HG02885 (cell line): ENCODE measurements at regions not wholly inside any gene's neighbourhood (a gene's known extent, or its start where the extent isn't known, plus 50 kb on each side); places are given as distances from the start of the nearest gene placed in this dataset.
"Not testable (repeated sequence)": the region's sequence is repeated elsewhere in the genome, so short reads cannot be mapped to it uniquely, and the experiment has no call there.

Source experiments
- ATAC-seq: cut with Tn5 transposase; IDR thresholded peaks from one replicate; pipeline ENCODE4 v1.9.1; 2021; ENCODE audit warnings: mild to moderate bottlenecking; ENCODE audit not compliant: unreplicated experiment, poor library complexity

- no peak for ATAC-seq
Observed at GRCh38 chr5:27962198-27962597, 923.8 kb upstream of the CDH9 start.

- ATAC-seq, result no peak
Observed at GRCh38 chr5:27947088-27947487, 908.7 kb upstream of the CDH9 start.

GRCh38 chr5:27944471-27944870, 906.1 kb upstream of the CDH9 start:
- ATAC-seq, result no peak

GRCh38 chr5:27938989-27939388, 900.6 kb upstream of the CDH9 start:
- no peak for ATAC-seq

- ATAC-seq, result no peak
Observed at GRCh38 chr5:27928060-27928459, 889.7 kb upstream of the CDH9 start.

GRCh38 chr5:27911216-27911615, 872.8 kb upstream of the CDH9 start:
- ATAC-seq, result no peak

- no peak for ATAC-seq
Observed at GRCh38 chr5:27908341-27908740, 870.0 kb upstream of the CDH9 start.

GRCh38 chr5:27906931-27907601, 868.7 kb upstream of the CDH9 start:
- no peak for ATAC-seq

- ATAC-seq, result no peak
Observed at GRCh38 chr5:27906481-27906880, 868.1 kb upstream of the CDH9 start.

- no peak for ATAC-seq
Observed at GRCh38 chr5:27900761-27901160, 862.4 kb upstream of the CDH9 start.

GRCh38 chr5:27876071-27876470, 837.7 kb upstream of the CDH9 start:
- ATAC-seq, result no peak

GRCh38 chr5:27875148-27875547, 836.8 kb upstream of the CDH9 start:
- no peak for ATAC-seq

- ATAC-seq, result no peak
Observed at GRCh38 chr5:27868292-27868691, 829.9 kb upstream of the CDH9 start.

- ATAC-seq, result no peak
Observed at GRCh38 chr5:27855491-27855890, 817.1 kb upstream of the CDH9 start.

GRCh38 chr5:27854243-27854852, 816.0 kb upstream of the CDH9 start:
- no peak for ATAC-seq

- ATAC-seq, result no peak
Observed at GRCh38 chr5:27845248-27845647, 806.9 kb upstream of the CDH9 start.

- not testable (repeated sequence) for ATAC-seq
Observed at GRCh38 chr5:27836704-27837103, 798.3 kb upstream of the CDH9 start.

- ATAC-seq, result no peak
Observed at GRCh38 chr5:27832886-27833285, 794.5 kb upstream of the CDH9 start.

GRCh38 chr5:27830546-27830945, 792.2 kb upstream of the CDH9 start:
- ATAC-seq, result no peak

- no peak for ATAC-seq
Observed at GRCh38 chr5:27821681-27822080, 783.3 kb upstream of the CDH9 start.

GRCh38 chr5:27818888-27819287, 780.5 kb upstream of the CDH9 start:
- no peak for ATAC-seq

GRCh38 chr5:27814983-27815382, 776.6 kb upstream of the CDH9 start:
- no peak for ATAC-seq
